ENCODE measurements at regions not wholly inside any gene's neighbourhood (a gene's known extent, or its start where the extent isn't known, plus 50 kb on each side); places are given as distances from the start of the nearest gene placed in this dataset.

DNA sequence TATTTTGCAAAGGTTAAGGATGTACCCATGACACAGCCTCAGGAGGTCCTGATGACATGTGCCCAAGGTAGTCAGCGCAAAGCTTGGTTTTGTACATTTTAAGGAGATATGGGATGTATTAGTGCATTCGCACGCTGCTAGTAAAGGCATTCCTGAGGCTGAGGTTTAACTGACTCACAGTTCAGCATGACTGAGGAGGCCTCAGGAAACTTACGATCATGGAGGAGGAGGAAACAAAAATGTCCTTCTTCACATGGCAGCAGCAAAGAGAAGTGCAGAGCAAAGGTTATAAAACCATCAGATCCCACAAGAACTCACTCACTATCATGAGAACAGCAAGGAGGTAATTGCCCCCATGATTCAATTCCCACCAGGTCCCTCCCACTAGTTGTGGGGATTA lies 1017.4 kb downstream of the EFNB2 start:
- H3K27ac Mint-ChIP-seq = no peak overlapping the region; the same call in 1 of the 2 replicates
- Histone ChIP-seq H3K4me2 (no peak overlapping the region), H3K4me1 (ENCODE audit: insufficient read depth) (peaks cover 11% of the 10 kb centered on the region; the same call in 1 of the 2 replicates), H3K36me3 (ENCODE audit: insufficient read depth) (no peaks in the 10 kb centered on the region), H3K4me3 (no peak overlapping the region), H2AFZ (peak overlapping the region; percentile 19; the same call in 1 of the 2 replicates), H3K79me2 (replicated peaks; ENCODE audit: insufficient read depth) (no peaks in the 10 kb centered on the region), H3K27me3 (ENCODE audit: insufficient read depth) (no peaks in the 10 kb centered on the region), H3K9me2 (ENCODE audit: insufficient read depth) (0 out of 2 replicates have a peak, but pooled peaks cover 3% of the 10 kb centered on the region), H3K27ac (ENCODE audit: low read depth) (no peak overlapping the region), H3F3A (replicated peaks; ENCODE audit: low read depth) (no peaks in the 10 kb centered on the region), H4K20me1 (replicated peaks; ENCODE audit: insufficient read depth) (no peaks in the 10 kb centered on the region)
- H3K4me3 Mint-ChIP-seq = no peak overlapping the region
- TF ChIP-seq POLR2AphosphoS5 (IDR thresholded peaks at IDR 0.05; ENCODE audit: low read depth) = no peak
- TF ChIP-seq, protein P1, sequence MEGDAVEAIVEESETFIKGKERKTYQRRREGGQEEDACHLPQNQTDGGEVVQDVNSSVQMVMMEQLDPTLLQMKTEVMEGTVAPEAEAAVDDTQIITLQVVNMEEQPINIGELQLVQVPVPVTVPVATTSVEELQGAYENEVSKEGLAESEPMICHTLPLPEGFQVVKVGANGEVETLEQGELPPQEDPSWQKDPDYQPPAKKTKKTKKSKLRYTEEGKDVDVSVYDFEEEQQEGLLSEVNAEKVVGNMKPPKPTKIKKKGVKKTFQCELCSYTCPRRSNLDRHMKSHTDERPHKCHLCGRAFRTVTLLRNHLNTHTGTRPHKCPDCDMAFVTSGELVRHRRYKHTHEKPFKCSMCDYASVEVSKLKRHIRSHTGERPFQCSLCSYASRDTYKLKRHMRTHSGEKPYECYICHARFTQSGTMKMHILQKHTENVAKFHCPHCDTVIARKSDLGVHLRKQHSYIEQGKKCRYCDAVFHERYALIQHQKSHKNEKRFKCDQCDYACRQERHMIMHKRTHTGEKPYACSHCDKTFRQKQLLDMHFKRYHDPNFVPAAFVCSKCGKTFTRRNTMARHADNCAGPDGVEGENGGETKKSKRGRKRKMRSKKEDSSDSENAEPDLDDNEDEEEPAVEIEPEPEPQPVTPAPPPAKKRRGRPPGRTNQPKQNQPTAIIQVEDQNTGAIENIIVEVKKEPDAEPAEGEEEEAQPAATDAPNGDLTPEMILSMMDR (conservative IDR thresholded peaks at IDR 0.05; ENCODE audit: low read depth in 2 of 2) = no peak
- no peak for TF ChIP-seq STAT1 (IDR thresholded peaks at IDR 0.05; ENCODE audit: unreplicated experiment)
- peaks cover 10% of the 10 kb centered on the region; the same call in 2 of the 3 replicates for H3K4me1 Mint-ChIP-seq
- no peak for ATAC-seq
- peaks cover 2% of the 10 kb centered on the region for H3K27me3 Mint-ChIP-seq (ENCODE audit: insufficient read depth, low read depth, poor library complexity)
- no peak for DNase-seq (ENCODE audit: low spot score)
- peaks cover 4% of the 10 kb centered on the region; the same call in 1 of the 3 replicates for H3K9me3 Mint-ChIP-seq
- peaks cover 3% of the 10 kb centered on the region; the same call in 1 of the 3 replicates for H3K36me3 Mint-ChIP-seq (ENCODE audit: low read depth)

DNA sequence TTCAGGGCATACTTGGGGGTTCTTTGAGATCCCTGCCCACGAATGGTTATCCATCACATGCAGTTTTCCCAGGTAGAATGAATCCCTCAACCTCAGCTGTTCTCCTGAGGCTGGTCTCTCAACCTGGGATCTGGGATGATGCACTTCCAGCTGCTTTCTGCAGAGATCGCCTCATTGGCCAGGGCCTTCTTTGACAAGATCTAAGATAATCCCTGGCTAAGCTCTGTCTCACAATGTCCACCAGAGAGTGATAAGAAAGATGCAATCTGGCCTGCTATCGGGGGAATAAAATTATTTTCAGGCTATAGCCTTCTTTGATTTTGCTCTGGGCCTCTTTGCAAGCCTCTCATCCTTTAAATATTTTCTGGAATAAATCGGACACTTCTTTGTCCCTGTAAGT lies 1021.1 kb downstream of the EFNB2 start:
- Histone ChIP-seq H3F3A (replicated peaks; ENCODE audit: low read depth) (no peaks in the 10 kb centered on the region), H3K27ac (ENCODE audit: low read depth) (no peak overlapping the region), H2AFZ (no peak overlapping the region), H3K27me3 (ENCODE audit: insufficient read depth) (no peaks in the 10 kb centered on the region), H4K20me1 (replicated peaks; ENCODE audit: insufficient read depth) (no peaks in the 10 kb centered on the region), H3K9me2 (ENCODE audit: insufficient read depth) (0 out of 2 replicates have a peak, but pooled peaks cover 3% of the 10 kb centered on the region), H3K79me2 (replicated peaks; ENCODE audit: insufficient read depth) (no peaks in the 10 kb centered on the region), H3K36me3 (ENCODE audit: insufficient read depth) (no peaks in the 10 kb centered on the region), H3K4me2 (no peak overlapping the region), H3K4me3 (no peak overlapping the region), H3K4me1 (ENCODE audit: insufficient read depth) (no peaks in the 10 kb centered on the region)
- no peaks in the 10 kb centered on the region; the same call in 2 of the 3 replicates for H3K36me3 Mint-ChIP-seq (ENCODE audit: low read depth)
- H3K27me3 Mint-ChIP-seq (ENCODE audit: insufficient read depth, low read depth, poor library complexity) = peaks cover 2% of the 10 kb centered on the region
- DNase-seq (ENCODE audit: low spot score) (no peak), ATAC-seq (no peak)
- H3K4me1 Mint-ChIP-seq = peaks cover 3% of the 10 kb centered on the region; the same call in 1 of the 3 replicates
- H3K27ac Mint-ChIP-seq = no peak overlapping the region
- H3K9me3 Mint-ChIP-seq = no peaks in the 10 kb centered on the region
- H3K4me3 Mint-ChIP-seq = no peak overlapping the region
- TF ChIP-seq, protein P2, sequence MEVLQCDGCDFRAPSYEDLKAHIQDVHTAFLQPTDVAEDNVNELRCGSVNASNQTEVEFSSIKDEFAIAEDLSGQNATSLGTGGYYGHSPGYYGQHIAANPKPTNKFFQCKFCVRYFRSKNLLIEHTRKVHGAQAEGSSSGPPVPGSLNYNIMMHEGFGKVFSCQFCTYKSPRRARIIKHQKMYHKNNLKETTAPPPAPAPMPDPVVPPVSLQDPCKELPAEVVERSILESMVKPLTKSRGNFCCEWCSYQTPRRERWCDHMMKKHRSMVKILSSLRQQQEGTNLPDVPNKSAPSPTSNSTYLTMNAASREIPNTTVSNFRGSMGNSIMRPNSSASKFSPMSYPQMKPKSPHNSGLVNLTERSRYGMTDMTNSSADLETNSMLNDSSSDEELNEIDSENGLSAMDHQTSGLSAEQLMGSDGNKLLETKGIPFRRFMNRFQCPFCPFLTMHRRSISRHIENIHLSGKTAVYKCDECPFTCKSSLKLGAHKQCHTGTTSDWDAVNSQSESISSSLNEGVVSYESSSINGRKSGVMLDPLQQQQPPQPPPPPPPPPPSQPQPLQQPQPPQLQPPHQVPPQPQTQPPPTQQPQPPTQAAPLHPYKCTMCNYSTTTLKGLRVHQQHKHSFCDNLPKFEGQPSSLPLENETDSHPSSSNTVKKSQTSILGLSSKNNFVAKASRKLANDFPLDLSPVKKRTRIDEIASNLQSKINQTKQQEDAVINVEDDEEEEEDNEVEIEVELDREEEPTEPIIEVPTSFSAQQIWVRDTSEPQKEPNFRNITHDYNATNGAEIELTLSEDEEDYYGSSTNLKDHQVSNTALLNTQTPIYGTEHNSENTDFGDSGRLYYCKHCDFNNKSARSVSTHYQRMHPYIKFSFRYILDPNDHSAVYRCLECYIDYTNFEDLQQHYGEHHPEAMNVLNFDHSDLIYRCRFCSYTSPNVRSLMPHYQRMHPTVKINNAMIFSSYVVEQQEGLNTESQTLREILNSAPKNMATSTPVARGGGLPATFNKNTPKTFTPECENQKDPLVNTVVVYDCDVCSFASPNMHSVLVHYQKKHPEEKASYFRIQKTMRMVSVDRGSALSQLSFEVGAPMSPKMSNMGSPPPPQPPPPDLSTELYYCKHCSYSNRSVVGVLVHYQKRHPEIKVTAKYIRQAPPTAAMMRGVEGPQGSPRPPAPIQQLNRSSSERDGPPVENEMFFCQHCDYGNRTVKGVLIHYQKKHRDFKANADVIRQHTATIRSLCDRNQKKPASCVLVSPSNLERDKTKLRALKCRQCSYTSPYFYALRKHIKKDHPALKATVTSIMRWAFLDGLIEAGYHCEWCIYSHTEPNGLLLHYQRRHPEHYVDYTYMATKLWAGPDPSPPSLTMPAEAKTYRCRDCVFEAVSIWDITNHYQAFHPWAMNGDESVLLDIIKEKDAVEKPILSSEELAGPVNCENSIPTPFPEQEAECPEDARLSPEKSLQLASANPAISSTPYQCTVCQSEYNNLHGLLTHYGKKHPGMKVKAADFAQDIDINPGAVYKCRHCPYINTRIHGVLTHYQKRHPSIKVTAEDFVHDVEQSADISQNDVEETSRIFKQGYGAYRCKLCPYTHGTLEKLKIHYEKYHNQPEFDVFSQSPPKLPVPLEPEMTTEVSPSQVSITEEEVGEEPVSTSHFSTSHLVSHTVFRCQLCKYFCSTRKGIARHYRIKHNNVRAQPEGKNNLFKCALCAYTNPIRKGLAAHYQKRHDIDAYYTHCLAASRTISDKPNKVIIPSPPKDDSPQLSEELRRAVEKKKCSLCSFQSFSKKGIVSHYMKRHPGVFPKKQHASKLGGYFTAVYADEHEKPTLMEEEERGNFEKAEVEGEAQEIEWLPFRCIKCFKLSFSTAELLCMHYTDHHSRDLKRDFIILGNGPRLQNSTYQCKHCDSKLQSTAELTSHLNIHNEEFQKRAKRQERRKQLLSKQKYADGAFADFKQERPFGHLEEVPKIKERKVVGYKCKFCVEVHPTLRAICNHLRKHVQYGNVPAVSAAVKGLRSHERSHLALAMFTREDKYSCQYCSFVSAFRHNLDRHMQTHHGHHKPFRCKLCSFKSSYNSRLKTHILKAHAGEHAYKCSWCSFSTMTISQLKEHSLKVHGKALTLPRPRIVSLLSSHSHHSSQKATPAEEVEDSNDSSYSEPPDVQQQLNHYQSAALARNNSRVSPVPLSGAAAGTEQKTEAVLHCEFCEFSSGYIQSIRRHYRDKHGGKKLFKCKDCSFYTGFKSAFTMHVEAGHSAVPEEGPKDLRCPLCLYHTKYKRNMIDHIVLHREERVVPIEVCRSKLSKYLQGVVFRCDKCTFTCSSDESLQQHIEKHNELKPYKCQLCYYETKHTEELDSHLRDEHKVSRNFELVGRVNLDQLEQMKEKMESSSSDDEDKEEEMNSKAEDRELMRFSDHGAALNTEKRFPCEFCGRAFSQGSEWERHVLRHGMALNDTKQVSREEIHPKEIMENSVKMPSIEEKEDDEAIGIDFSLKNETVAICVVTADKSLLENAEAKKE (CRISPR knock-in tag; IDR thresholded peaks at IDR 0.05) = no peak
- TF ChIP-seq POLR2AphosphoS5 (IDR thresholded peaks at IDR 0.05; ENCODE audit: low read depth) (no peak), JUNB (IDR thresholded peaks at IDR 0.05; ENCODE audit: unreplicated experiment) (no peak), CREB1 (CRISPR knock-in tag; IDR thresholded peaks at IDR 0.05; ENCODE audit: low read depth) (no peak), ZNF114 (CRISPR knock-in tag; IDR thresholded peaks at IDR 0.05) (no peak), EZH2 (IDR thresholded peaks at IDR 0.05; ENCODE audit: low read depth, unreplicated experiment) (no peak)
- TF ChIP-seq, protein P3, sequence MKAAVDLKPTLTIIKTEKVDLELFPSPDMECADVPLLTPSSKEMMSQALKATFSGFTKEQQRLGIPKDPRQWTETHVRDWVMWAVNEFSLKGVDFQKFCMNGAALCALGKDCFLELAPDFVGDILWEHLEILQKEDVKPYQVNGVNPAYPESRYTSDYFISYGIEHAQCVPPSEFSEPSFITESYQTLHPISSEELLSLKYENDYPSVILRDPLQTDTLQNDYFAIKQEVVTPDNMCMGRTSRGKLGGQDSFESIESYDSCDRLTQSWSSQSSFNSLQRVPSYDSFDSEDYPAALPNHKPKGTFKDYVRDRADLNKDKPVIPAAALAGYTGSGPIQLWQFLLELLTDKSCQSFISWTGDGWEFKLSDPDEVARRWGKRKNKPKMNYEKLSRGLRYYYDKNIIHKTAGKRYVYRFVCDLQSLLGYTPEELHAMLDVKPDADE (IDR thresholded peaks at IDR 0.05) = no peak
- TF ChIP-seq, protein P1 (conservative IDR thresholded peaks at IDR 0.05; ENCODE audit: low read depth in 2 of 2) = no peak

Data from GM23338 (cell line).